NT2/D1 (cell line): ENCODE measurements at regions not wholly inside any gene's neighbourhood (a gene's known extent, or its start where the extent isn't known, plus 50 kb on each side); places are given as distances from the start of the nearest gene placed in this dataset.

Experiments used
- SUZ12 ChIP-seq: IDR thresholded peaks from 2 replicates; pipeline ENCODE4 v1.6.1; 2011; ENCODE audit not compliant: insufficient read length, insufficient read depth; ENCODE audit errors: extremely low read depth
- YY1 ChIP-seq: IDR thresholded peaks from 2 replicates; pipeline ENCODE4 v1.6.1; 2011; ENCODE audit not compliant: insufficient read length, insufficient read depth
- ZNF274 ChIP-seq: IDR thresholded peaks from 2 replicates; pipeline ENCODE4 v1.6.1; 2011; ENCODE audit warnings: mild to moderate bottlenecking, low read depth, low read length

DNA sequence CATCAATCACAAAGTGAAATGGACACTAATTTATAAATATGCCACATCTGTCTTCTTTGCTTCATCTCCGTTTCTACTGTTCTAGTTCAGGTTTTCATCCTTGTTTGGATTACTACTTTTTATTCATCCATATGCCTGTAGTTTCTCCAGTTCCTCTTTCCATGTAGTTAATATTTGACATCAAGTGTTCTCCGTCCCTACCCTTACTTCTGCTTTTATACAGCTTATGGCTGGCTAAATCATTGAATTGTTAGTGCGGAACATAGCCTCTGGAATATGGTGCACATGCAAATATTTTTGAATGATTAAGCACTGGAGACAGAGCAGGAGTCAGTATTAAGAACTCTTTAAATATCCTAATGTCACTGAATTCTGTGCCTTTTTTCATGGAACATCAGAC lies 230.0 kb upstream of the PPP1R3A start:
- TF ChIP-seq ZNF274 (no peak), SUZ12 (no peak), YY1 (no peak)
